Mesothelial cell of epicardium (in vitro differentiated cells): ENCODE measurements at regions not wholly inside any gene's neighbourhood (a gene's known extent, or its start where the extent isn't known, plus 50 kb on each side); places are given as distances from the start of the nearest gene placed in this dataset.

ENCODE experiments used
- DNase-seq, 2 experiments: peaks; one replicate each; pipeline ENCODE4 v3.0.0; 2021; ENCODE audit warnings: low spot score in 2 of 2; ENCODE audit not compliant: unreplicated experiment in 2 of 2
- H3K27ac Mint-ChIP-seq: 2 replicates; pipeline ENCODE4 v1.8.0; 2021; ENCODE audit warnings: mixed read lengths
- H3K27me3 Mint-ChIP-seq: 2 replicates; pipeline ENCODE4 v1.8.0; 2021; ENCODE audit warnings: low read depth, mixed read lengths
- H3K36me3 Mint-ChIP-seq: 2 replicates; pipeline ENCODE4 v1.8.0; 2021; ENCODE audit warnings: mixed read lengths
- H3K4me1 Mint-ChIP-seq: 2 replicates; pipeline ENCODE4 v1.8.0; 2021; ENCODE audit warnings: mixed read lengths
- H3K4me3 Mint-ChIP-seq: 2 replicates; pipeline ENCODE4 v1.8.0; 2021; ENCODE audit warnings: mild to moderate bottlenecking, moderate library complexity, mixed read lengths
- H3K9me3 Mint-ChIP-seq: 2 replicates; pipeline ENCODE4 v1.8.0; 2021; ENCODE audit warnings: mixed read lengths
- CTCF ChIP-seq: fragments of 200-600 bp; sonication (generic); IDR thresholded peaks from one replicate; pipeline ENCODE4 v1.5.0; 2021; ENCODE audit warnings: antibody characterized with exemption; ENCODE audit not compliant: unreplicated experiment

DNA sequence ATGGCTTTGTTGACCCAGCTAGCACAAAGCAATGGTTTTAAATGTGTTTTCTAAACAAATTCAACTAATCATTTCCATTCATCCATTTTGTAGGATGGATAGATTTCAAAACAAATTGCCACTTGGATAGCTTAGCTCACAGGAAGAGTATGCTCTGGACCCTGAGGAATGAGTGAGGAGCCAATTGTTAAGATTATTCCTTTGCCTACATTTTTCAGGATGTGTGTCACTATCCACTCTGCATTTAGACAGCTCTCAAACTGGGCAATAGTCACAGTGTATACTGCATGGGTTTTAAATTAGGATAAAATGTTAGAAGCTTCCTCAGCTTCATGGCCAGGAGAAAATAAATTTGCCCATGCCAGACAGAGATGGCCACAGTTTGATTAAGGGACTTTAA, 605.6 kb upstream of the TEX47 start:
- Mint-ChIP-seq H3K9me3 (no peaks in the 10 kb centered on the region), H3K36me3 (no peaks in the 10 kb centered on the region), H3K4me1 (no peaks in the 10 kb centered on the region), H3K4me3 (no peak overlapping the region), H3K27me3 (peaks cover 2% of the 10 kb centered on the region), H3K27ac (no peak overlapping the region)
- DNase-seq: no peak
- TF ChIP-seq CTCF: no peak

GRCh38 chr7:89401690-89402089, 606.2 kb upstream of the TEX47 start:
- no peak overlapping the region for H3K4me3 Mint-ChIP-seq
- DNase-seq: no peak
- H3K36me3 Mint-ChIP-seq: no peaks in the 10 kb centered on the region
- no peak for TF ChIP-seq CTCF
- no peaks in the 10 kb centered on the region for H3K27me3 Mint-ChIP-seq
- no peak overlapping the region for H3K27ac Mint-ChIP-seq
- H3K4me1 Mint-ChIP-seq: no peaks in the 10 kb centered on the region
- H3K9me3 Mint-ChIP-seq: no peaks in the 10 kb centered on the region

DNA sequence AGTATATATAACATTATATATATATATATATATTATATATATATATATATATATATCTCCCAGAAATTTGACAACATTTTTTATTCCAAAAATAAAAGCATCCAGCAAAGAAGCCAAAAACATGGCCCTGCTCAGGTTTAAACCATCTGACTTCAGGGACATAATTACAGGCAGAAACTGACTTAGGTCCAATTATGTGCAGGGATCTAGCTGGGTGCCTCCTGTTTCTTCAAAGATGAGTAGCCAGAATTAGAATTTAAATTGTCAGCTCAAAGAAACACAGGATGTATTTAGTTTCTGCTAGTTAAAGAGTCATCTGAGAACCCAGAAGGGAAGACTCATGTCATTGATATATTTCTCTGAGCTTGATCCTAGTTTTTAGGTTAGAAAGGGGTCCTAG, 656.4 kb upstream of the TEX47 start:
- Mint-ChIP-seq H3K9me3 (no peaks in the 10 kb centered on the region), H3K4me1 (no peaks in the 10 kb centered on the region), H3K27ac (no peak overlapping the region), H3K4me3 (no peak overlapping the region), H3K36me3 (no peaks in the 10 kb centered on the region), H3K27me3 (no peaks in the 10 kb centered on the region)
- TF ChIP-seq CTCF: no peak
- no peak for DNase-seq

- Mint-ChIP-seq H3K9me3 (no peaks in the 10 kb centered on the region), H3K4me1 (no peaks in the 10 kb centered on the region), H3K27ac (no peak overlapping the region), H3K36me3 (no peaks in the 10 kb centered on the region), H3K4me3 (no peak overlapping the region), H3K27me3 (no peaks in the 10 kb centered on the region)
- DNase-seq: no peak
- no peak for TF ChIP-seq CTCF
Measured at GRCh38 chr7:89456556-89456955, 661.0 kb upstream of the TEX47 start.

- no peak overlapping the region for H3K4me3 Mint-ChIP-seq
- H3K27ac Mint-ChIP-seq: no peak overlapping the region
- DNase-seq: no peak
- H3K27me3 Mint-ChIP-seq: no peaks in the 10 kb centered on the region
- H3K36me3 Mint-ChIP-seq: no peaks in the 10 kb centered on the region
- H3K9me3 Mint-ChIP-seq: no peaks in the 10 kb centered on the region
- no peak for TF ChIP-seq CTCF
- H3K4me1 Mint-ChIP-seq: no peaks in the 10 kb centered on the region
Measured at GRCh38 chr7:89458114-89458513, 662.6 kb upstream of the TEX47 start.

- H3K27ac Mint-ChIP-seq: no peak overlapping the region
- no peak for DNase-seq
- TF ChIP-seq CTCF: no peak
- no peak overlapping the region for H3K4me3 Mint-ChIP-seq
- peaks cover 22% of the 10 kb centered on the region for H3K9me3 Mint-ChIP-seq
- H3K27me3 Mint-ChIP-seq: no peaks in the 10 kb centered on the region
- H3K36me3 Mint-ChIP-seq: no peaks in the 10 kb centered on the region
- no peaks in the 10 kb centered on the region for H3K4me1 Mint-ChIP-seq
Measured at GRCh38 chr7:89474456-89474855, 678.9 kb upstream of the TEX47 start.
